Neural progenitor cell (in vitro differentiated cells): ENCODE measurements at regions not wholly inside any gene's neighbourhood (a gene's known extent, or its start where the extent isn't known, plus 50 kb on each side); places are given as distances from the start of the nearest gene placed in this dataset.

Source experiments
- DNase-seq: peaks from one replicate; pipeline ENCODE4 v3.0.0-alpha.2; 2016; ENCODE audit warnings: low spot score
- H2AFZ ChIP-seq: fragments of 200-600 bp; sonication (generic); replicated peaks from 2 replicates; pipeline ENCODE4 v1.6.1; 2016; ENCODE audit warnings: antibody characterized with exemption
- H3F3A ChIP-seq: fragments of 200-600 bp; sonication (generic); 2 replicates; pipeline ENCODE4 v1.6.1; 2016; ENCODE audit warnings: antibody characterized with exemption, low read depth
- H3K27ac ChIP-seq: fragments of 200-600 bp; sonication (generic); 2 replicates; pipeline ENCODE4 v1.5.1; 2016; ENCODE audit warnings: mild to moderate bottlenecking
- H3K27me3 ChIP-seq: fragments of 200-600 bp; sonication (generic); 2 replicates; pipeline ENCODE4 v1.6.1; 2016; ENCODE audit warnings: mild to moderate bottlenecking, moderate library complexity
- H3K36me3 ChIP-seq: fragments of 200-600 bp; sonication (generic); 2 replicates; pipeline ENCODE4 v1.5.1; 2016
- H3K4me1 ChIP-seq: fragments of 200-600 bp; sonication (generic); 2 replicates; pipeline ENCODE4 v1.6.1; 2016; ENCODE audit warnings: mixed run types
- H3K4me2 ChIP-seq: fragments of 200-600 bp; sonication (generic); 2 replicates; pipeline ENCODE4 v1.6.1; 2016
- H3K4me3 ChIP-seq: fragments of 200-600 bp; sonication (generic); 2 replicates; pipeline ENCODE4 v1.5.1; 2016
- H3K79me2 ChIP-seq: fragments of 200-600 bp; sonication (generic); 2 replicates; pipeline ENCODE4 v1.6.1; 2016; ENCODE audit warnings: low read depth
- H3K9ac ChIP-seq: fragments of 200-600 bp; sonication (generic); 2 replicates; pipeline ENCODE4 v1.6.1; 2016
- H3K9me3 ChIP-seq: fragments of 200-600 bp; sonication (generic); 2 replicates; pipeline ENCODE4 v1.5.1; 2016; ENCODE audit warnings: low read depth
- H4K20me1 ChIP-seq: fragments of 200-600 bp; sonication (generic); 2 replicates; pipeline ENCODE4 v1.6.1; 2016; ENCODE audit warnings: low read depth
- H3K27ac Mint-ChIP-seq: 3 replicates; pipeline ENCODE4 v1.8.0; 2021; ENCODE audit warnings: mixed read lengths
- H3K27me3 Mint-ChIP-seq: 2 replicates; pipeline ENCODE4 v1.8.0; 2022; ENCODE audit warnings: low read depth, mild to moderate bottlenecking, inconsistent platforms, moderate library complexity, mixed read lengths; ENCODE audit not compliant: insufficient read depth
- H3K36me3 Mint-ChIP-seq: 3 replicates; pipeline ENCODE4 v1.8.0; 2021; ENCODE audit warnings: mixed read lengths
- H3K4me1 Mint-ChIP-seq: 3 replicates; pipeline ENCODE4 v1.8.0; 2021; ENCODE audit warnings: mixed read lengths
- H3K4me3 Mint-ChIP-seq: 3 replicates; pipeline ENCODE4 v1.8.0; 2021; ENCODE audit warnings: mild to moderate bottlenecking, moderate library complexity, mixed read lengths
- H3K9me3 Mint-ChIP-seq: 3 replicates; pipeline ENCODE4 v1.8.0; 2020; ENCODE audit warnings: mixed read lengths
- CTCF ChIP-seq: fragments of 200-600 bp; sonication (generic); IDR thresholded peaks from 2 replicates; pipeline ENCODE4 v1.5.1; 2017; ENCODE audit warnings: antibody characterized with exemption, mild to moderate bottlenecking
- EZH2 ChIP-seq: fragments of 200-600 bp; sonication (generic); IDR thresholded peaks from 2 replicates; pipeline ENCODE4 v1.6.1; 2017; ENCODE audit warnings: antibody characterized with exemption, mild to moderate bottlenecking, moderate library complexity
- EZH2phosphoT487 ChIP-seq: fragments of 200-600 bp; sonication (generic); IDR thresholded peaks from 2 replicates; pipeline ENCODE4 v1.6.1; 2017; ENCODE audit warnings: antibody characterized with exemption

- Histone ChIP-seq H3F3A (no peaks in the 10 kb centered on the region), H3K27ac (no peak overlapping the region), H2AFZ (no peak overlapping the region), H3K79me2 (no peaks in the 10 kb centered on the region), H4K20me1 (no peaks in the 10 kb centered on the region), H3K4me3 (no peak overlapping the region), H3K27me3 (no peaks in the 10 kb centered on the region), H3K9me3 (no peaks in the 10 kb centered on the region), H3K9ac (no peak overlapping the region), H3K4me2 (no peak overlapping the region), H3K36me3 (no peaks in the 10 kb centered on the region), H3K4me1 (no peaks in the 10 kb centered on the region)
- Mint-ChIP-seq H3K4me1 (peaks cover 26% of the 10 kb centered on the region), H3K36me3 (no peaks in the 10 kb centered on the region), H3K9me3 (peaks cover 11% of the 10 kb centered on the region), H3K27ac (no peak overlapping the region), H3K4me3 (no peak overlapping the region), H3K27me3 (peaks cover 5% of the 10 kb centered on the region)
- no peak for DNase-seq
- TF ChIP-seq EZH2 (no peak), CTCF (no peak), EZH2phosphoT487 (no peak)
Observed at GRCh38 chr10:20686015-20686635, 211.0 kb downstream of the NEBL start.

DNA sequence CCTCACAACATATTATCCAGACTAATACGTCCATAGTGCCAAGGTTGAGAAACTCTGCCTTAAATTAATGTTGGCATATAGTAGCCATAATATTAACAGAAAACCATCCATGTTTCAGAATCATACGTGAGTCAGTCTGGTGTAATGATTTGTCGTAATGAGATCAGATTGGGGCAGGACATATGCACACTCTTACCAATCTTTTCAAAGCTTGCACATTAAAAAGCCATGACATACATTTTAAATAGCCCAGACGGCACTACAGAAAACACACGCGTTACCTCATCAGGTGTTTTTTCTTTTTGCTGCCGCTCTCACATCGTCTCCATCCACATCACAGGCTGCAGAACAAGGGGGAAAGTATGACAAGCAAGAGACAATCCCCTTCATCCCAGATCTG, 211.6 kb downstream of the NEBL start:
- Histone ChIP-seq H3F3A (no peaks in the 10 kb centered on the region), H2AFZ (no peak overlapping the region), H3K4me1 (no peaks in the 10 kb centered on the region), H3K9me3 (no peaks in the 10 kb centered on the region), H3K36me3 (no peaks in the 10 kb centered on the region), H3K9ac (no peak overlapping the region), H3K27me3 (no peaks in the 10 kb centered on the region), H3K4me3 (no peak overlapping the region), H4K20me1 (no peaks in the 10 kb centered on the region), H3K27ac (no peak overlapping the region), H3K79me2 (no peaks in the 10 kb centered on the region), H3K4me2 (no peak overlapping the region)
- Mint-ChIP-seq H3K36me3 (no peaks in the 10 kb centered on the region), H3K4me1 (peaks cover 26% of the 10 kb centered on the region), H3K9me3 (peaks cover 7% of the 10 kb centered on the region), H3K27ac (no peak overlapping the region), H3K27me3 (peaks cover 5% of the 10 kb centered on the region), H3K4me3 (no peak overlapping the region)
- no peak for TF ChIP-seq EZH2phosphoT487
- TF ChIP-seq EZH2: no peak
- DNase-seq: no peak

DNA sequence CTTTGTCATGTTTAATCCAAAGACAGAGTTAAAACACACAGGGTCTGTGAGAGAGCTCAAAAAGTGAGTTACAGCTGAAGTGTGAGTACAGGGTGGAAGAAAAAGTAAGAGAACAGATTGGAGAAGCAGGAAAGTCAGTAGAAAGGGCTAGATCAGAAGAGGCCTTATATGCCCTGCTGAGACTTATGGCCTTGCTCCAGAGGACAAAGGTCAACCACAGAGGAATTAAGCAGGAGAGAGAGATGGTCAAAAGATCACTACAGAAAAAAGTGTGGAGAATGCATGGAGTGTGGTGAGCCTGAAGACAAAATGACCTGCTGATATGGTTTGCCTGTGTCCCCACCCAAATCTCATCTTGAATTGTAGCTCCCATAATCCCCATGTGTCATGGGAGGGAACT, 213.8 kb downstream of the NEBL start:
- no peaks in the 10 kb centered on the region for H3K36me3 Mint-ChIP-seq
- no peaks in the 10 kb centered on the region for H3K36me3 ChIP-seq

More for the DNA sequence above, 213.8 kb downstream of the NEBL start:
- no peaks in the 10 kb centered on the region for H4K20me1 ChIP-seq
- no peaks in the 10 kb centered on the region for H3K27me3 ChIP-seq
- no peak for TF ChIP-seq EZH2
- TF ChIP-seq CTCF: no peak
- TF ChIP-seq EZH2phosphoT487: no peak
- peaks cover 5% of the 10 kb centered on the region for H3K27me3 Mint-ChIP-seq
- no peak overlapping the region for H2AFZ ChIP-seq
- H3K4me3 Mint-ChIP-seq: no peak overlapping the region
- H3K4me1 ChIP-seq: no peaks in the 10 kb centered on the region
- no peak overlapping the region for H3K27ac ChIP-seq
- DNase-seq: no peak
- no peaks in the 10 kb centered on the region for H3F3A ChIP-seq
- no peak overlapping the region for H3K9ac ChIP-seq
- peaks cover 10% of the 10 kb centered on the region for H3K4me1 Mint-ChIP-seq
- no peak overlapping the region for H3K27ac Mint-ChIP-seq
- no peak overlapping the region for H3K4me2 ChIP-seq
- no peak overlapping the region for H3K4me3 ChIP-seq
- H3K9me3 ChIP-seq: no peaks in the 10 kb centered on the region
- no peaks in the 10 kb centered on the region for H3K79me2 ChIP-seq
- peaks cover 13% of the 10 kb centered on the region for H3K9me3 Mint-ChIP-seq
